ENCODE measurements at regions not wholly inside any gene's neighbourhood (a gene's known extent, or its start where the extent isn't known, plus 50 kb on each side); places are given as distances from the start of the nearest gene placed in this dataset.

DNA sequence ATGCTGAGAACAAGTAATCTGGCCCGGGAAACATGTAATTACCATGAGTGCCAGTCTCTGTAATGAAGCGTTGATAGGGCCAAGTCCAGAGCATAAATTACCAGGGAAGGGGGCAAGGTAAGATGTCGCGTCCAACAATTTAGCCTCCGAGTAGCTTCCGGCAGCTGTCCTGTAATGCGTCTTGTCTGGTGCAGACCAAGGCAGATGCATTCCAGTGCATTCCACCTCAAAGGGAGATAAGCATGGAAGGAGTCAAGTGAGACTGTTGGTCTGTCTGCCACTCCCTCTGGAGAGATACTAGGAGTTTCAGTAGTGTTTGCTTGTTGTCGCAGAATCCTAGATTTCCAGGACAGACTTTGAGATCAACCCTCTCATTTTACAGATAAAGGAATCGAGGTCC is 218.3 kb downstream of the AACS start:
- TF ChIP-seq, protein P1, sequence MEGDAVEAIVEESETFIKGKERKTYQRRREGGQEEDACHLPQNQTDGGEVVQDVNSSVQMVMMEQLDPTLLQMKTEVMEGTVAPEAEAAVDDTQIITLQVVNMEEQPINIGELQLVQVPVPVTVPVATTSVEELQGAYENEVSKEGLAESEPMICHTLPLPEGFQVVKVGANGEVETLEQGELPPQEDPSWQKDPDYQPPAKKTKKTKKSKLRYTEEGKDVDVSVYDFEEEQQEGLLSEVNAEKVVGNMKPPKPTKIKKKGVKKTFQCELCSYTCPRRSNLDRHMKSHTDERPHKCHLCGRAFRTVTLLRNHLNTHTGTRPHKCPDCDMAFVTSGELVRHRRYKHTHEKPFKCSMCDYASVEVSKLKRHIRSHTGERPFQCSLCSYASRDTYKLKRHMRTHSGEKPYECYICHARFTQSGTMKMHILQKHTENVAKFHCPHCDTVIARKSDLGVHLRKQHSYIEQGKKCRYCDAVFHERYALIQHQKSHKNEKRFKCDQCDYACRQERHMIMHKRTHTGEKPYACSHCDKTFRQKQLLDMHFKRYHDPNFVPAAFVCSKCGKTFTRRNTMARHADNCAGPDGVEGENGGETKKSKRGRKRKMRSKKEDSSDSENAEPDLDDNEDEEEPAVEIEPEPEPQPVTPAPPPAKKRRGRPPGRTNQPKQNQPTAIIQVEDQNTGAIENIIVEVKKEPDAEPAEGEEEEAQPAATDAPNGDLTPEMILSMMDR (IDR thresholded peaks at IDR 0.05) = no peak
- TF ChIP-seq EZH2 (IDR thresholded peaks at IDR 0.05) = no peak
- TF ChIP-seq EZH2phosphoT487 (IDR thresholded peaks at IDR 0.05) = no peak
